GM19452 (cell line): ENCODE measurements at regions not wholly inside any gene's neighbourhood (a gene's known extent, or its start where the extent isn't known, plus 50 kb on each side); places are given as distances from the start of the nearest gene placed in this dataset.

Experiments
- ATAC-seq: cut with Tn5 transposase; IDR thresholded peaks from one replicate; pipeline ENCODE4 v1.9.1; 2021; ENCODE audit not compliant: unreplicated experiment

- ATAC-seq = no peak
Observed at GRCh38 chr18:44187090-44187489, 493.6 kb upstream of the SETBP1 start.

GRCh38 chr18:44195394-44196140 is 485.1 kb upstream of the SETBP1 start:
- no peak for ATAC-seq

DNA sequence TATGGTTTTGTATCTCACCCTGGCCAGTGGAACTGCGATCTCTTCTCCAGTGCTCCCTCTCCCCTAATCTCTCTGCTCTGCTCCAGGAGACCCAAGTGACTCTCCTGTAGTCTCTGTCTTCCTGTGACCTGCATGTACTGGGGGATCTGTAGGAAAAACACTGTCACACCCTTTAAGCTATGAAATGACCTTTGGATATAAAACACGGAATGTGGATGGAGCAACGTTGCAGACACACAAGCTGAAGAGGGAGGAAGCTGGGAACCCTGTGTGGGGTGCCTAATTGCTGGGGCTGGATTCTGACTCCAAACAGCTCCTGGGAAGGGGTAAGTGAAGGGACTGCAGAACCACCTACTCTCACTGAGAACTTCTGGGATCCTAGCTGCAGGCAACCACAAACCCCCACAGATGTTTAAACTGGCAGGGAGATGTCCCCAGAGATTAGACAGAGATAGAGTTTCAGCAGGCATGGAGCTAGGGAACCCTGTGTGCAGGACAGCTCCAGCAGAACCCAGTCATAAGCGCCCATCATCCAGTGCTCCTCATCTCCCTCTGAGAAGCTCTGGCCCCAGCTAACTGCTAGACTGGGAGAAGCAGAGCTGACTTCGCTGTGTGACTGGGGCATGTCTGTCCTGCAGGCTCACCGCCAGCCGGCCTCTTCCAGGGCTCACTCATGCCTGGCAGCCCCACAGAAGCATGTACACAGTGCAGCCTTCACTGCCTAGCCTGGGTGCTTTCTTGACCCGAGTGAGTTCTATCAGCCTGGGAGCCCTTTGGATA is 482.7 kb upstream of the SETBP1 start:
- ATAC-seq = no peak

- no peak for ATAC-seq
Observed at GRCh38 chr18:44198612-44199284, 481.9 kb upstream of the SETBP1 start.

GRCh38 chr18:44213293-44213692 is 467.4 kb upstream of the SETBP1 start:
- ATAC-seq = no peak

DNA sequence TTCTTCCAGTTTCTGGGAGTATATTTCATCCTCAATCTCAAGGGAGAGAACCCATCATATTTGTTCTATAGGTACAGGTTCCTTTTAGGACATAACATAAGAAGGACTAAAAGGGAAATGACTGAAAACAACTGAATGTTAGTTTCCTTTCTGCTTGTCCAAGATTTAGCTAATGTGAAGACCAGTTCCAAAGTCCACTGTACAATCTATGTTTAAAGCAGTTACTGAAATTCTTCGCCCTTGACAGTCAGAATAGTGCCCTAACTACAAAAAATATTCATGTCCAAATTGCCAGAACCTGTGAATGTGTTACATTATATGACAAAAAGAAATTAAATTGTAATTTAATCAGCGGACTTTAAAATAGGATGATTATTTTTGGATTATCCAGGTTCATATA is 466.3 kb upstream of the SETBP1 start:
- no peak for ATAC-seq

DNA sequence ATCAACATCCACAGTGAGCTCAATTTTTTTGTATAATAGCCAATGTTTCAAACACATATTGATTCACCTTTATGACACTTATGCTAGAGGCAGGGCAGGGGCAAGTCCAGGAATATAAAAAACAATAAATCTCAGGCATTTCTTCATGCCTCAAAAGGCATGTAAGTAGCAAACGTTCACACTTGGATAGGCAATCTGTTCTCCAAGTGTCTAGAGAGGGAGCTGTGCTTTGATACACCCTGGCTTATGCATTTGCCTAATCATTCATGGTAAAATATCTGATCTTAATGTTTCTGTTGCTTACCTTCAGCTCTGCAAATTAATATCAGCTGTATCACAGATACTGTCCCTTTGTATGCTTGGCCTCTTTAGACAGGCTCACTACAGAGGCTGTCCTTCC is 464.5 kb upstream of the SETBP1 start:
- no peak for ATAC-seq

GRCh38 chr18:44227501-44227900 is 453.2 kb upstream of the SETBP1 start:
- no peak for ATAC-seq

- no peak for ATAC-seq
Observed at GRCh38 chr18:44229693-44230108, 451.0 kb upstream of the SETBP1 start.

GRCh38 chr18:44231936-44232335 is 448.8 kb upstream of the SETBP1 start:
- no peak for ATAC-seq

- ATAC-seq = no peak
Observed at GRCh38 chr18:44232500-44232899, 448.2 kb upstream of the SETBP1 start.

- ATAC-seq = no peak
Observed at GRCh38 chr18:44238454-44238853, 442.2 kb upstream of the SETBP1 start.

- no peak for ATAC-seq
Observed at GRCh38 chr18:44238911-44239310, 441.8 kb upstream of the SETBP1 start.

DNA sequence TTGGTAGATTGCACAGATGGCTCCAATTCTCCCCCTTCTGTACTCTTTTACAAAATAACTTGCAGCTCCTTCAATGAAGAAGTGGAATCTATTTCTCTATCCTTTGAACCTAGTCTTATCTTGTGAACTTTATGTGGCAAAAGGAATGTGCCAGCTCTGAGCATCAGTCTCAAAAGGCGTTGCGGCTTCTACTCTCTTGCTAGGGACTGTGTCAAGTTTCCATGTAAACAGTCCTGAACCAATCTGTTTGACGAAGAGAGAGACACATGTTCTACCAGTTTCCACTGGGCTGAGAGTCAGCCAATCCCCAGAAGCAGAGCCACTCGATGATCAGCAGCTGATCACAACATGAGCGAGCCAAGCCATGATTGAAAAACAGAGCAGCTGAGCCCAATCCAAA is 439.7 kb upstream of the SETBP1 start:
- ATAC-seq = no peak

- no peak for ATAC-seq
Observed at GRCh38 chr18:44245019-44245418, 435.7 kb upstream of the SETBP1 start.

GRCh38 chr18:44246001-44246400 is 434.7 kb upstream of the SETBP1 start:
- no peak for ATAC-seq

DNA sequence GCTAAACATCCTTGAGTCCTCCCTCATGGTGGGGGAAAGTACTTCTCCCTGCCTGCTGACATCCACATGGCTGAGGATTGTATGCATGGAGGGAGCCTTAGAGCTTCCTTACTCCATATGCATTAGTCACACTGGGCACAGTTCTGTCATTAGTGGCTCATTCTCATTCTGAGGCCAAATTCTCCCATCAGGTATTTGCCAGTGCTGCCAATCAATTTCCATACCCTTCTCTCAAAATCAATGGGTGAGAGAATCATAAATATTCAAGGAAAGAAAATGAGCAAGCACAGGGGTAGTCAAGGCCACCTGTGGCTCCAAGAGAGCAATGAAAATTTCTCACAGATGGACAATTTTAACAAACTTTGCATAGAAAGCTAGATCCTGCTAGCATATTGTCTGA is 422.6 kb upstream of the SETBP1 start:
- ATAC-seq = no peak

DNA sequence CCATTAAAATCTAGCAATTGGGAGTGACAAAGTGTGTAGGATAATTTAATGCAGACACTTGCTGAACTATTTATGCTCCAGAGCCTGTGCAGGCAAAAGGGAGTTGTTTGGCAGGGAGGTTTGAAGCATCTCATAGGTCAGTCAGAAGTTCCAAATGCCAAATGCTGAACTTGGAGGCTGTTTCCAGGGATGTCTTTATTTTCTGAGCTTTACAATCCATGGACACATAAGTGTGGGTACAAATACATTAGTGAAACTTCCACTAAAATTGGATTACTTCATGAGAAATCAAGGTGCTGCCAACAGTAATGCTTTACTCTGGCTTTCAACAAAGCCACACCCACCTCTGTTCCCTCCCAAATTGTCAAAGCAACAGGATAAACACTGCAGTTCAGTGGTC is 422.1 kb upstream of the SETBP1 start:
- ATAC-seq = no peak

GRCh38 chr18:44259610-44260009 is 421.1 kb upstream of the SETBP1 start:
- ATAC-seq = no peak

DNA sequence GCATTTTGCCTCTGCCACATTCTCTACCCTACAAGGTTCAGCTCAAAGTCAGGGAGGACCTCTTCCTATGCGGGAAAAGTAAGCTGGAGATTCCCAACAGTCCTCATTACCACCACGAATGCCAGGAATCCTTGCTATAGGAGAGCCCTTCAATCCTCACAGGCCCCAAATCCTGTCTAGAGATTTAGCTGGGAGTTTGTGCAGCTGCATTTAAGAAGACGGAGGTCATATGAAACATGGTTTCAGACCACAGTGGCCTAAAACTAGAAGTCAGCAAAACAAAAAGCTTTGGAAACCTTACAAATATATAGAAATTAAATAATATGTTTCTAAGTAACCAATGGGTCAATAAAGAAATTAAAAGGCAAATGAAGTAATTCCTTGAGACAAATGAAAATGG is 415.3 kb upstream of the SETBP1 start:
- no peak for ATAC-seq

DNA sequence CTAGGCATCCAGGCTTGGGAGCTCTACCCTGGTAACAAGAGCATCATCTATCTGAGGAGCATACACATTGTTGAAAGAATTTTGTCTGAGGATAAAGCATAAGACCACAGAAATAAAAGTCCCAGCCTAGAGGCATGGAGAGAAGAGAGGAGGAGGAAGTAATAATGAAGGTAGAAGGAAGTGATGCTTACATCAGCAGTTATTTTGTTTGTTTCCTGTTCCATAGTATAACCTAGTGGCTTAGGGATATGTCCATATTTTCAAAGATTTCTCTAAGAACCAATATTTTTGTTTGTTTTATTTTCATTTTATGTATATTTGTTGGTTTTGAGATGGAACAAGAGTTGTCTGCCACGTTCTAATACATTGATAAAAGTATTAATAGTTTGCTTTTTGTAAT is 407.4 kb upstream of the SETBP1 start:
- no peak for ATAC-seq

DNA sequence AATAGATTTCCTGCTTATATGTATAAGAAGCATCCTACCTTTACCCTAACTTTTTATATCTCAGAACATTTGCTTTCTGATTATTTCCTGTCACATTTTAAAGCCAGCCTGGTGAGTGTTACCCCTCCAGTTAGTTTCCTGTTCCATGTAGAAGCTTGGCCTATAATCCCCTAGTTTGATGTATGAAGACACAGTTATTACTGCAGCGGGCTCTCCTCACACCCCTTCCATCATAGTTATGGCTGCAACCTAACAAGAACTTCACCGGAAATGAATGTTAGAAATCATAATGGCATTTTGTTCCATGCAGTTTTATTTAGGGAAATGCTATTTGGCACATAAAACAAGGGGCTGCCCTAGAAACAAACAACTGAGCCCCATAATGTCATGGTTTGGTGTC is 400.2 kb upstream of the SETBP1 start:
- no peak for ATAC-seq
